Activated CD4-positive, alpha-beta T cell treated with anti-CD3 and anti-CD28 coated beads for 48 hours (primary cell): ENCODE measurements at regions not wholly inside any gene's neighbourhood (a gene's known extent, or its start where the extent isn't known, plus 50 kb on each side); places are given as distances from the start of the nearest gene placed in this dataset.
"Not testable (repeated sequence)": the region's sequence is repeated elsewhere in the genome, so short reads cannot be mapped to it uniquely, and the experiment has no call there.

Experiments used
- DNase-seq: peaks from one replicate; pipeline ENCODE4 v3.0.0-alpha.2; 2020

DNA sequence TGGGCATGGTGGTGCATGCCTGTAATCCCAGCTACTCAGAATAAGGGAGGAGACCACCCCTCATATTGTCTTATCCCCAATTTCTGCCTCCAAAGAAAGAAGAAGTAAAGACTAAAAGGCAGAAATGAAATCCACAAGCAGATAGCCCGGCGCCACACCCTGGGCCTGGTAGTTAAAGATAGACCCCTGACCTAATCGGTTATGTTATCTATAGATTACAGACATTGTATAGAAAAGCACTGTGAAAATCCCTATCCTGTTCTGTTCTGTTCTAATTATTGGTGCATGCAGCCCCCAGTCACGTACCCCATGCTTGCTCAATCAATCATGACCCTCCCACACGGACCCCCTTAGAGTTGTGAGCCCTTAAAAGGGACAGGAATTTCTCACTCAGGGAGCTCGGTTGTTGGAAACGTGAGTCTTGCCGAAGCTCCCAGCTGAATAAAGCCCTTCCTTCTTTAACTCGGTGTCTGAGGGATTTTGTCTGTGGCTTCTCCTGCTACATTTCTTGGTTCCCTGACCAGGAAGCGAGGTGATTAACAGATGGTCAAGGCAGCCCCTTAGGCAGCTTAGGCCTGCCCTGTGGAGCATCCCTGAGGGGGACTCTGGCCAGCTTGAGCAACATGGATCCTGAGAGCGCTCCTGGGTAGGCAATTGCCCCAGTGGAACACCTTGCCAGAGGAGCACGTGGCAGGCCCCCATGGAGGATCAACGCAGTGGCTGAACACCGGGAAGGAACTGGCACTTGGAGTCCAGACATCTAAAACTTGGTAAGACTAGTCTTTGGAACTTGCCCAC, 188.7 kb upstream of the NDUFV2 start:
- DNase-seq = not testable (repeated sequence)

DNA sequence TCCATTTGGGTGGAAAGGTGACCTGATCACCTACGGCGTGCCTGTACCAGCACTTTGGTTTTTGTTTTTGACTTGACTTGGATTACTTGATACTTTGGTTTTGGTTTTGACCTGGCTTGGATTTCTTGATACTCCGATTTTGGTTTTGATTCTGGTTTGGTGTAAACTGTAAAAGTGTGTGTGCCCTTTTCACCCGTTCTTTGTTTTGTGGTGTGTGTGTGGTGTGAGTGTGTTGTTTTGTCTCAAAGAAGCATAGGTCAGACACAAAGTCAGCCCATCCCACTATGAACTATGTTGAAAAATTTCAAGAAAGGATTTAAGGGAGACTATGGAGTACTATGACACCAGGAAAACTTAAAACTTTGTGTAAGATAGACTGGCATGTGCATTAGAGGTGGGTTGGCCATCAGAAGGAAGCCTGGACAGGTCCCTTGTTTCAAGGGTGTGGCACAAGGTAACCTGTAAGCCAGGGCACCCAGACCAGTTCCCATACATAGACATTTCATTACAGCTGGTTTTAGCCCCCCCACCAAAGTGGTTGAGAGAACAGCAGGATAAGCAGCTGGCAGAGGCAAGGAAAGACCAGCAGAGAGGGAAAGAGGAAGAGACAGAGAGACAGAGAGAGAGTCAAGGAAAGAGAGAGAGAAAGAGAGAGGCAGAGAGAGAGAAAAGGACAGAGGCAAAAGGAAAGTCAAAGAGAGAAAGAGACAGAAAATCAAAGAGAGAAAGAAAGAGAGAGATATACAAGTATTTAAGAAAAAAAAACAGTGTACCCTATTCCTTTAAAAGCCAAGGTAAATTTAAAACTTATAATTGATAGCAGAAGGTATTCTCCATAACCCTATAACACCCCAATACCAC, 187.9 kb upstream of the NDUFV2 start:
- DNase-seq = not testable (repeated sequence)

DNA sequence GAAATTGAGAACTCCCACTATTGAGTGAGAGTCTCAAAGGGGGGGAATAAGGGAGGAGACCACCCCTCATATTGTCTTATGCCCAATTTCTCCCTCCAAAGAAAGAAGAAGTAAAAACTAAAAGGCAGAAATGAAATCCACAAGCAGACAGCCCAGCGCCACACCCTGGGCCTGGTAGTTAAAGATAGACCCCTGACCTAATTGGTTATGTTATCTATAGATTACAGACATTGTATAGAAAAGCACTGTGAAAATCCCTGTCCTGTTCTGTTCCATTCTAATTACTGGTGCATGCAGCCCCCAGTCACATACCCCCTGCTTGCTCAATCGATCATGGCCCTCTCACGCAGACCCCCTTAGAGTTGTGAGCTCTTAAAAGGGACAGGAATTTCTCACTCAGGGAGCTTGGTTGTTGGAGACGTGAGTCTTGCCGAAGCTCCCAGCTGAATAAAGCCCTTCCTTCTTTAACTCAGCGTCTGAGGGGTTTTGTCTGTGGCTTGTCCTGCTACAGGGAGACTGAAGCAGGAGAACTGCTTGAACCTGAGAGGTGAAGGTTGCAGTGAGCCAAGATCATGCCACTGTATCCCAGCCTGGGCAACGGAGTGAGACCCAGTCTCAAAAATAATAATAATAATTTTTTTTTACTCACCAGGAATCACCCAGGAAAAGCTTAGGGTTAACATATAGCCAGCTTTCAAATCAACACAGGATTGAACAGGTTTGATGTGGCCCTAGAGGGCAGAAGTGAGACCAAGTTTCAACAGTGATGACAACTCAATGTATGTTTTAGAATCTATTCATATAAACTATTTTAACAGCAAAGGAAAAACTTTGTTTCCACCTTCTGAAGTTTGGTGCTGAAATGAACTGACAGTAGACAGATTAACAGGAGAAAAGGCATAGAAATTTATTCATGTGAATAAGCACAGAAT, 181.4 kb upstream of the NDUFV2 start:
- DNase-seq = not testable (repeated sequence)

DNA sequence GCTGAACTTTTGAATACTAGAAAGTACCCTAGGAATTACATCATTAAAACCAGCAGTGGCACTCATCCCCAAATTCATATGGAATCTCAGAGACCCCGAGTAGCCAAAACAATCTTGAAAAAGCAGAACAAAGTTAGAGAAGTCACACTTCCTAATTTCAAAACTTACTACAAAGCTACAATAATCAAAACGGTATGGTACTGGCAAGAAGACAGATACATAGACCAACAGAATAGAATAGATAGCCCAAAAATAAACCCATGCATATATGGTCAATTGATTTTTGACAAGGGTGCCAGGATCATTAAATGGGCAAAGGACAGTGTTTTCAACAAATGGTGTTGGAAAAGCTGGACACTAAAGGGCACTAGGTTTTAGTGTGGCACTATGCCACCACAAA, 176.0 kb upstream of the NDUFV2 start:
- DNase-seq = no peak

DNA sequence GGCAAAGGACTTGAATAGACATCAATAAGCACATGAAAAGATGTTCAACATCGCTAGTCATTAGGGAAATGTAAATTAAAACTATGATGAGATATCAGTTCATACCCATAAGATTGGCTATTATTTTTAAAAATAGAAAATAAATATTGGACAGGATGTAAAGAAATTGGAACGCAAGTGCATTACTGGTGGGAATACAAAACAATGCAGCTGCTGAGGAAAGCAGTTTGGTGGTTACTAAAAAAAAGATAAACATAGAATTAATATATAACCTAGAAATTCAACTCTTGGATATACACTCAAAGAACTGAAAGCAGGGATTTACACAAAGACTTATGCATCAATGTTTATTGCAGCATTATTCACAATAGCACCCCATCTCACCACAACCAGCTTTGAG, 174.5 kb upstream of the NDUFV2 start:
- no peak for DNase-seq

DNA sequence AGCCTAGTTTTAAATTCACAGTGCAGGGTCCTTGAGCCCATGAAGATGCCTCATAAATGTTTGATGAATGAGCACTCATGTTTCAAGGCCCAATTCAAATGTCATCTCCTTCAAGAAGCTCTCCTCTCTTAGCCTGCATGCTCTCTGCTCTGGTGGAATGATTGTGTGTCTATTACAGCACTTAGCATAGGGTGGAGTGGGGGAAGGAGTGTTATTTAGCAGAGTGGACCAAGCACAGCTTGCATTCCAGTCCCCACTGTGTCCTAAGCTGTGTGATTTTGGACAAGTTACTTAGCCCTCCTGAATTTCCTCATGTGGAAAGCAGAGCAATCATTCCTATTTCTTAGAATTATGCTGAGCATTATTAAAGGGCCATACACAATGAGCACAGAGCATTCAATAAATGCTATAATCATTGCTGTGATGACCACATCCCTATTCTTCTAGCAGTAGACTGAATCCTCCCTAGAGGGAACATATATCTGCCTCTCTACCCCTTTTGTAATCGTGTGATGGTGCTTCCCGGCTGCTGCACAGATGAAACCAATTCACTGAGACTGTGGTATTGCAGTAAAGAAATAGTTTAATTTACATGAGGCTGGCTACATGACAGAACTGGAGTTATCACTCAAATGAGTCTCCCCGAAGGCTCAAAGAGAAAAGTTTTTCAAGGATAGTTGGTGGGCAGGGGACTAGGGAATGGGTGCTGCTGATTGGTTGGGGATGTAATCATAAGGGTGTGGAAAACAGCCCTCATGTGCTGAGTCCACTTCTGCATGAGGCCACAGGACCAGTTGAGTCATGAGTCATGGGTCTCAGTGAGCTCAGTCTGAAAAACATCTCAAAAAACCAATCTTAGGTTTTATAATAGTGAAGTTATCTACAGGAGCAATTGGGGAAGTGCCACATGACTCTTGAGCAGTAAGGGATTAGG, 173.4 kb upstream of the NDUFV2 start:
- no peak for DNase-seq

DNA sequence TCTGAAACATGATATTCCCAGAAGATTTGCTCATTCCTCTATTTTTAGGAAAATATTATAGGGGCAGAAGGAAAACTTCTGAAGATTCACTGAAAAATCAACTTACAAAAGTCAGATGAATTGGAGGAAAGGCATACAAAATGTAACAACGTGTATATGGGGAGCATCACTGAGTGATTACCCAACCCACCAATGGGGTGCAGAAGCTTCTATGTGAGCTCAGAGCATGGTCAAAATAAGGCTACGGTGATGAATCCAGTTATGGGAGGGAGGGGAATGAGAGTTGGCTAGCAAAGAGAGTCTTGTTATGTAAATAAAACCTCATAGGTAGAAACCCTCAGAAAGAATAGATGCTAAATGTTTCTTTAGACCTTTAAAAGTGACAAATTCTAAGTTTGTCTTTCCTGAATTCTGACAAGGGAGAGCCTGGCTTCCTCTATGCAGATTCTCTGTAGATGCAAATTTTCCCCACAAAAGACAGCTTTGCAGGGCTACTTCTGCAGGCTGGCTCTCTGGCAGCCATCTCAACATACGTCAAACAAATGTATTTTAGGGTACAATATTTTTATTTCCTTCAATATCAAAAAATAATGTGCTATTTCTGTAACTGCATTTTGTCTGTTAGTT, 171.4 kb upstream of the NDUFV2 start:
- DNase-seq = no peak

DNA sequence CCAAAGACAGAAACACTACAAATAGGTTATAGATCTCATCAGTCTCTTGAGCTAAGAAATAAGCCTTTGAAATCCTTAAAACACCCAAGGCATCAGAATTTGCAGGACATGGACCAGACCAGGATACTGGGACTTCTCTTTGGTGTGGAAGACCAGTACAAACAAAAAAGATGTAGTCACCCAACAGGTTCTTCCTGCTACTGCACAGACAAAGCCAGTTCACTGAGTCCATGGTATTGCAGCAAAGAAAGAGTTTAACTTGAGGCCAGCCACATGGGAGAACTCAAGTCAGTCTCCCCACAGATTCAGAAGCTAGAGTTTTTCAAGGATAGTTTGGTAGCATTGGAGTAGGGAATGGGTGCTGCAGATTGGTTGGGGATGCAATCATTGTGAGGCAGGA, 169.6 kb upstream of the NDUFV2 start:
- DNase-seq = no peak

DNA sequence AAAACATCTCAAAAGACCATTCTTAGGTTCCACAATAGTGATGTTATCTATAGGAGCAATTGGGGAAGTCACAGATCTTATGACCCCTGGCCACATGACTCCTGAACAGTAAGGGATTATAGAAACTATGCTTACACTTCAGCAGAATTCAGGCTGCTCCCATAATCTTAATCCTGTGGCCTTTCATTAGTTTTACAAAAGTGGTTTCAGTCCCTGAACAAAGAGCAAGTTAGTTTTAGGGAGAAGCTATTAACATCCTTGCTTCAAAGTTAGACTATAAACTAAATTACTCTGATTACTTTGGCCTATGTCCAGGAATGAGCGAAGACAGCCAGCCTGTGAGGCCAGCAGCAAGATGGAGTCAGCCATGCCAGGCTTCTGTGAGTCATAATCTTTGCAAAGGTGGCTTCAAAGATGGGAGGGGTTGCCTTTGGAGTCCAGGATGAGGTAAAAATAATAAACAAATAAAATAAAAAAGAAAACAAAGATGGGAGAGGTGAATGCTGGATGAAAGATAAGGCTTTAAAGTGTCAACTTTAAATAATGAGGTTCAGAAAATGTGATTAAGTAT, 168.7 kb upstream of the NDUFV2 start:
- no peak for DNase-seq

DNA sequence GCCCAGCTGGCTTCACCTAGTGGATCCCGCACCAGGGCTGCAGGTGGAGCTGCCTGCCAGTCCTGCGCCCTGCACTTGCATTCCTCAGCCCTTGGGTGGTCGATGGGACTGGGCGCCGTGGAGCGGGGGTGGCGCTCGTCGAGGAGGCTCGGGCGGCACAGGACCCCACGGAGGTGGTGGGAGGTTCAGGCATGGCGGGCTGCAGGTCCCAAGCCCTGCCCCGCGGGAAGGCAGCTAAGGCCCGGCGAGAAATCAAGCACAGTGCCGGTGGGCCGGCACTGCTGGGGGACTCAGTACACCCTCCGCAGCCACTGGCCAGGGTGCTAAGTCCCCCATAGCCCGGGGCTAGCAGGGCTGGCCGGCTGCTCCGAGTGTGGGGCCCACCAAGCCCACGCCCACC, 167.2 kb upstream of the NDUFV2 start:
- not testable (repeated sequence) for DNase-seq

DNA sequence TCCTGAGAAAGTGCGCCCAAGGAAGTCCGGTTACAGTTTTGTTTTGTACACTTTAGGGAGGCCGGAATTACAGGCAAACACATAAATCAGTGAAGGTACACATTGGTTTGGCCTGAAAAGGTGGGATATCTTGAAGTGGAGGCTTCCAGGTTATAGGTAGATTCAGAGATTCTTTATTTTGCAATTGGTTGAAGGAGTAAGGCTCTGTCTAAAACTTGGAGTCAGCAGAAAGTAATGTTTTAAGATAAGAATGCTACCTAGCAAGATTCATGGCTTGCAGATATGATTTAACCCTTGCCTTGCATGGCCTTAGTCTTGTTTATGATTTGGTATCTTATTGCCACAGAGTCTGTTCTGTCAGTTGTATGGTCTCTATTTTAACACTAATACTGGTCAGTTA, 165.9 kb upstream of the NDUFV2 start:
- DNase-seq = no peak

DNA sequence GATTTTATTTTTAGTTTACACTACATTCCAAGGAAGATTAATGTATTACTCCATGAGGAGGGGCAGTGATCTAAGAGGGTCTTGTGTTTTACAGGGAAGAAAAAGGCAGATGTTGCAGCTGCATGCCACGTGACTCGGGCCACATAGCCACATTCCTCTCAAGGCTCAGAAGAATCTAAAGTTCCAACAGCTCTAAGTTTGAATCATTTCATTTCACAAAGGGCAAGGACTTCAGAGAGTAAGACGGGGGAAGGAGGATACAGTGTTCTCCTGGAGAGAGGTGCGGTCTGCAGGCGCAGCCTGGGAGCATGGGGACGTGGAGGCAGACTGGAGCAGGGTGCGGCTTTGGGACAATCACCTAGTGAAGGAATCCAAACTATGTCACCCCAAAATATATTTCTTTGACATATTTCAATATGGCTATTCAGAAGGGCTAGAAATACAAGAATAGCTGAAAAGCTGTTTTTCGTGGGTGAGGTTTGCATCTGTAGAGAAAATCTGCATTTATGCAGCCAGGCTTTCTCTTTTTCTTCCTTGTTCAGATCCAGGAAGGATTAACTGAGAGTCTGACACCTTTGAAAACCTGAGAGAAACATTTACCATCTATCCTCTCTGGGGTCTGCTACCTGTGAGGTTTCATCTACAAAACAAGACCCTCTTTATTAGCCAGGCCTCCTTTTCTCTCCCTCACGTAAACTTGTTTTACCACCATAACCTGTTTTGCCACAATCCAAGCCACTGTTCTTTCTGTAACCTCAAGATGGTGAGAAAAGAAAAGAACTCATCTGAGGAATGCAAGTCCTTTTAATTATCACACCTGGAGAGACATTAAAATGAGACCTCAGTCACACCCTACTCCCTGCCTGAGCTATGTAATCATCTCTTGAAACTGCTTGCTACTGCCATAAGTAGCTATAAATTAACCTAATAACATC, 165.1 kb upstream of the NDUFV2 start:
- DNase-seq = no peak

DNA sequence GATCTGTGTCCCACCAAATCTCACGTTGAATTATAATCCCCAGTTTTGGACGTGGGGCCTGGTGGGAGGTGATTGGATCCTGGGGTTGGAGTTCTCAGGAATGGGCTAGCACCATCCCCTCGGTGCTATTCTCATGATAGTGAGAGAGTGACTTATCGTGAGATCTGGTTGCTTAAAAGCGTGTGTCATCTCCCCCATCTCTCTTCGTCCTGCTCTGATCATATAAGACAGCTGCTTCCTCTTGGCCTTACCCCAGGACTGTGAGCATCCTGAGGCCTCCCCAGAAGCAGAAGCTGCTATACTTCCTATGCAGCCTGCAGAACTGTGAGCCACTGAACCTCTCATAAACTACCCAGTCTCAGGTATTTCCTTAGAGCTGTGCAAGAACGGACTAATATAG, 163.7 kb upstream of the NDUFV2 start:
- DNase-seq = no peak

DNA sequence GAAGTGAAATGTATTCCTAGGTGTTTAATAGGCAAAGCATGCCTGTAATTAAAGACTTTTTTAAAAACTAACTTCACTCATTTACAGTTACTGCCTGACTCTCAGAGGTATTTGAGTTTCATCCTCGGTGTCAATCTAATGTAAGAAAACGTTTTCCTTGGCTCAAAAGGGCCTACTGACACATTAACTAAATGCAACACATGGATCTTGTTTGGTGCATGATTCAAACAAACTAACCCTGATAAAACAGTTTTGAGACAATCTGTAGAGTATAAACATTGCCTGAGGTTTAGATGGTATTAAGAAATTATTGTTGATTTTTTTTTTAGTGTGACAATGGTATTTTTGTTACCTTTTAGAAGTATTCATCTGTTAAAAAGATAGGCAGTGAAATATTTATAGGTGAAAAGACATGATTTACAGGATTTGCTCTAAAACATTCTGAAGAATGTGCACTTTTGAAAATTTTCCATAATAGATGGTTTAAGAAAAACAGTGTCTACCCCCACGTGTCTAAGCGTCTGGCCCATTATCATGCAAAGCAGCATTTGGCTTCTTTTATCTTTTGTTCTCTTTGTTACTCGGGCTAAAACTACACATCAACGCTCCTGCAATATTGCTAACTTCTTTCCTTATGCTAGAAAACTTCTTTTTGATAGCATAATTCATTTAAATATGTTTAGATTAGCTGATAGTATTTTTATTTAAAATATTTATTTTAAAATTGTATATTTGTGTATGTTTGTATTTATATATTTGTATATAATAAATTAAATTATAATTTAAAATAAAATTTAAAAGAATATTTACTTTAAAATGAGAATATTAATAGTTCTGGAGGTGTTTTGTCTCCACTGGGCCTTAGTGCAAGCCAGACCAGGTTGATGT, 160.2 kb upstream of the NDUFV2 start:
- DNase-seq = no peak

DNA sequence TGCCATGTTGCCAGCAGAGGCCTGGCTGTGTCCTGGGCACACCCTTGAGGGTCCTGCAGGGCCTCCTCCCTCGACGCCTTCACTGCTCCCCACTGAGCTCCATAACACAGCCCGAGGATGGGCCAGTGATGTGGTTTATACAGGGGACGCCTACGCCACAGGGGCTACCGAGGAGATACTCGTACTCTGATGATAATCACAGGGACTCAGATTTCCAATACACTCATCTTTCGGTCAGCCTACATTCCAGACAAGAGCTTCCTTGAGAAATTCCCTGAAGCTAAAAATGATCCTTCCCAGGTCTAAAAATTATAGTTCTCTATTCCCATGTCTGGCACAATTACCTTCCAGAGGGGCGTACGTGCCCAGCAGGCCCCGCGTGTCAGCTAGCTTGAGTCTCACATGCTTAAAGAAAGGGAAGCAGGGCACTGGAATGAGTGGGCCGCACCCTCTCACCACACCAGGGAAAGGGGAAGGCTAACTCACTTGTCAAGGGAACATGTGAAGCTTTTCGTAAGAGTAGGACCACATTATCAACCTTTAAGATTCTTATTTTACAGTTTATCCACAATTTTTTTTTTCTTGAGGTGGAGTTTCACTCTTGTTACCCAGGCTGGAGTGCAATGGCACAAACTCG, 159.5 kb upstream of the NDUFV2 start:
- no peak for DNase-seq

DNA sequence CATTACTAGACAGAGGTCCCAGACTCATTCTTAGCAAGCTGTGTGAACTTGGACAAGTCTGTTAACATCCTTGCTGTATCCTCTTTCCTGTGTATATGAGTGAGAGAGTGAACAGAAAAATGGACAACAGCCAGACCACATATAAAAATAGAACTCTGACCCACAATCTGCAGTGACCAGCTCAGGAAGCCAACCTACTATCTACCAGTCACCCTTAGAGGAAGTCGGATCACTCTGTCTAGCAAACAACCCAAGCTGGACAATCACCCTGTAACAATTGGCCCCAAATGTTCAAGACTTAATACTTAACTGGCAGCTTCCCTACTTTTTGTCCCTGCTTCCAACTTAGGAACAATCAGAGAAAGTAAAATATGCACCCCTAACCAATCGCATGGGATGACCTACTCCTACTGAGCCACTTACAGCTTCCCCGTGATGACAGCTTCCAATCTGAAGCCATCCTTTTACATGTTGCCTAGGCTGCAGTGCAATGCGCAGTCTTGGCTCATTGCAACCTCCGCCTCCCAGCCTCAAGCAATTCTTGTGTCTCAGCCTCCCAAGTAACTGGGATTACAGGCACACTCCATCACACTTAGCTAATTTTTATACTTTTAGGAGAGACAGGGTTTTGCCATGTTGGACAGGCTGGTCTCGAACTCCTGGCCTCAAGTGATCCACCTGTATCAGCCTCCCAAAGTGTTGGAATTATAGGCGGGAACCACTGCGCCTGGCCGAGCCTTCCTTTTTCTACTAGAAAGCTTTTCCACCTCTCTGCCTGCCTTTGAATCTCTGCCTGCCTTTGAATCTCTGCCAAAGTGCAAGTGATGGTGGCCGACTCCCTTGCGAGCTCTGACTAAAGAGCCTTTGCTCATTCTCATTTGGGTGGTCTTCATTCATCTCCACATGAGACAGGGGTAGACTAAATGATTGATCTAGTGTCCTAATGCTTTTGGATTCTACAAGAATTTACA, 158.3 kb upstream of the NDUFV2 start:
- no peak for DNase-seq

DNA sequence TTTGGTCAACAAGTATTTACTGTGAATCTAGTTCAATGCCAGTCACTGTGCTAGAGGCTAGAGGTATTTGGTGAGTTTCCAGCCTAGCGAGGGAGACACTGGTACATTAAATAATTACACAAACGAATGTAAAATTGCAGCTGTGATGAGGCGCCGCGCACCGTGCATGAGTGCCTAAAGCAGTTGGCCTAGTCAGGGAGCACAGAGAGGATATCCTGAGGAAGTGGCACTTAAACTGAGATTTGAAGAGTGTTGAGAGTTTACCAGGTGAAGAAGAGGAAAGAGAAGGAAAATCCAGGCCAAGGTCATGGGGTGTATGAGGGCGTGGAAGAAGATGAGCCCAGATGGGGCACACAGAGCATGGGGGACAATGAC, 157.6 kb upstream of the NDUFV2 start:
- no peak for DNase-seq
